Effector CD4-positive, alpha-beta T cell (primary cell): ENCODE measurements at regions not wholly inside any gene's neighbourhood (a gene's known extent, or its start where the extent isn't known, plus 50 kb on each side); places are given as distances from the start of the nearest gene placed in this dataset.

Experiments used
- DNase-seq: peaks from one replicate; pipeline ENCODE4 v3.0.0-alpha.2; 2020

GRCh38 chr5:133732536-133732935 is 120.2 kb upstream of the FSTL4 start:
- DNase-seq, result no peak

GRCh38 chr5:133731951-133732350 is 119.6 kb upstream of the FSTL4 start:
- DNase-seq, result no peak

- DNase-seq, result no peak
These were observed 118.5 kb upstream of the FSTL4 start for GRCh38 chr5:133730866-133731265.

- DNase-seq, result no peak
These were observed 118.0 kb upstream of the FSTL4 start for GRCh38 chr5:133730346-133730745.

- no peak for DNase-seq
These were observed 117.5 kb upstream of the FSTL4 start for GRCh38 chr5:133729800-133730199.

- no peak for DNase-seq
These were observed 116.1 kb upstream of the FSTL4 start for GRCh38 chr5:133728475-133728874.

- DNase-seq, result no peak
These were observed 115.3 kb upstream of the FSTL4 start for GRCh38 chr5:133727636-133728035.

GRCh38 chr5:133723651-133724366 is 111.5 kb upstream of the FSTL4 start:
- DNase-seq, result no peak

- DNase-seq, result no peak
These were observed 110.8 kb upstream of the FSTL4 start for GRCh38 chr5:133723126-133723525.

- DNase-seq, result no peak
These were observed 109.0 kb upstream of the FSTL4 start for GRCh38 chr5:133721365-133721764.

- DNase-seq, result no peak
These were observed 106.1 kb upstream of the FSTL4 start for GRCh38 chr5:133718457-133718856.

GRCh38 chr5:133716532-133717183 is 104.3 kb upstream of the FSTL4 start:
- DNase-seq, result no peak

GRCh38 chr5:133715616-133716015 is 103.3 kb upstream of the FSTL4 start:
- no peak for DNase-seq

GRCh38 chr5:133715216-133715615 is 102.9 kb upstream of the FSTL4 start:
- DNase-seq, result no peak

- DNase-seq, result no peak
These were observed 102.0 kb upstream of the FSTL4 start for GRCh38 chr5:133714161-133714915.

- DNase-seq, result no peak
These were observed 101.4 kb upstream of the FSTL4 start for GRCh38 chr5:133713751-133714150.

- no peak for DNase-seq
These were observed 100.9 kb upstream of the FSTL4 start for GRCh38 chr5:133713209-133713608.

- no peak for DNase-seq
These were observed 100.2 kb upstream of the FSTL4 start for GRCh38 chr5:133712562-133712961.

- DNase-seq, result no peak
These were observed 96.9 kb upstream of the FSTL4 start for GRCh38 chr5:133709209-133709725.

- no peak for DNase-seq
These were observed 96.0 kb upstream of the FSTL4 start for GRCh38 chr5:133708331-133708850.

- no peak for DNase-seq
These were observed 95.3 kb upstream of the FSTL4 start for GRCh38 chr5:133707629-133708028.

GRCh38 chr5:133706506-133707430 is 94.4 kb upstream of the FSTL4 start:
- no peak for DNase-seq
